ENCODE measurements at regions not wholly inside any gene's neighbourhood (a gene's known extent, or its start where the extent isn't known, plus 50 kb on each side); places are given as distances from the start of the nearest gene placed in this dataset.

DNA sequence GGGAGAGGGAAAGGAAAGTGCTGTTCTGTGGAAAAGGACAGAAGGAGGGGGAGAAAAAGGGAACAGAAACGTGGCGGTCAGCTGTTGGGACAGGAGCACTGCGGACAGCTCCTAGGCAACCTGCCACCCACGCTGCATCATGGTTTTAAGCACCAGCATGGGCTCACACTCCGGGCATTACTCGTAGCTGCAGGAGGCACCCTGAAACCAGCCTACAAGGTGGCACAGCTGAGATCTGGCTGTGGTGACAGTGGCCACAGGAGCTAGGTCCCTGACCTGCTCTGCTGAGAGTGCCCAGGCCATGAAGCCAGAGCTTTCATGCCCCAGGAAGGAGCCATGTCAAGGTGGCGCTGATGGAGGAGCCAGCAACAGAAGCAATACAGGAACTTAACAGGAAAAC is 161.4 kb upstream of the ST8SIA2 start:
- Histone ChIP-seq H4K20me1 (ENCODE audit: insufficient read depth, low read length) (no peaks in the 10 kb centered on the region), H2AFZ (ENCODE audit: low read length) (no peak overlapping the region), H3K4me1 (ENCODE audit: insufficient read depth, low read length) (no peaks in the 10 kb centered on the region), H3K79me2 (ENCODE audit: insufficient read depth, low read length) (no peaks in the 10 kb centered on the region), H3K9me3 (ENCODE audit: low read depth, low read length) (no peaks in the 10 kb centered on the region), H3K27me3 (ENCODE audit: insufficient read depth, low read length) (no peaks in the 10 kb centered on the region), H3K36me3 (ENCODE audit: insufficient read depth, low read length) (no peaks in the 10 kb centered on the region), H3K4me2 (ENCODE audit: insufficient read depth, low read length) (no peak overlapping the region), H3K27ac (ENCODE audit: low read depth, low read length) (no peak overlapping the region), H3K4me3 (ENCODE audit: insufficient read depth, low read length) (no peak overlapping the region)
- peak; percentile 8 for DNase-seq (ENCODE audit: insufficient read length, low spot score, missing footprints)
- TF ChIP-seq, protein P1, sequence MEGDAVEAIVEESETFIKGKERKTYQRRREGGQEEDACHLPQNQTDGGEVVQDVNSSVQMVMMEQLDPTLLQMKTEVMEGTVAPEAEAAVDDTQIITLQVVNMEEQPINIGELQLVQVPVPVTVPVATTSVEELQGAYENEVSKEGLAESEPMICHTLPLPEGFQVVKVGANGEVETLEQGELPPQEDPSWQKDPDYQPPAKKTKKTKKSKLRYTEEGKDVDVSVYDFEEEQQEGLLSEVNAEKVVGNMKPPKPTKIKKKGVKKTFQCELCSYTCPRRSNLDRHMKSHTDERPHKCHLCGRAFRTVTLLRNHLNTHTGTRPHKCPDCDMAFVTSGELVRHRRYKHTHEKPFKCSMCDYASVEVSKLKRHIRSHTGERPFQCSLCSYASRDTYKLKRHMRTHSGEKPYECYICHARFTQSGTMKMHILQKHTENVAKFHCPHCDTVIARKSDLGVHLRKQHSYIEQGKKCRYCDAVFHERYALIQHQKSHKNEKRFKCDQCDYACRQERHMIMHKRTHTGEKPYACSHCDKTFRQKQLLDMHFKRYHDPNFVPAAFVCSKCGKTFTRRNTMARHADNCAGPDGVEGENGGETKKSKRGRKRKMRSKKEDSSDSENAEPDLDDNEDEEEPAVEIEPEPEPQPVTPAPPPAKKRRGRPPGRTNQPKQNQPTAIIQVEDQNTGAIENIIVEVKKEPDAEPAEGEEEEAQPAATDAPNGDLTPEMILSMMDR (IDR thresholded peaks at IDR 0.05; ENCODE audit: extremely low read depth, low read depth, low read length), result no peak

DNA sequence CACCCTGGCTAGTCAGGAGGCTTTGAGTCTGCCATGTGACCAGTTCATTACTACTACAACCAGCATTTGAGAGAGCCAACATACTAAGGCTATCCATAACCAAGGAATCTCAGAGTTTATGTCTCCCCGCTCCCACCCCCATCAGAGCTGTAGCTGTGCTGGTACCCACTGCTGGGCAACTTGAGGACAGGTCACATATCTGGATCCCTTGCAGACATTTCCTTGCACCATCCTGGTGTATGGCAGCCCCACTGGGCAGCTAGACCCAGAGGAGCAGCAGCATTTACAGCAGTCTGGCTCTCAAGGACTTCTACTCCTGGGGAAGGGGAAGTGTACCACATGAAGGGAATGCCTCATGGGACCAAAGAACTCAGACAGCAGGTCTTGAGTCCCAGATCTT is 160.8 kb upstream of the ST8SIA2 start:
- Histone ChIP-seq H3K36me3 (ENCODE audit: insufficient read depth, low read length) (no peaks in the 10 kb centered on the region), H3K79me2 (ENCODE audit: insufficient read depth, low read length) (no peaks in the 10 kb centered on the region), H3K9me3 (ENCODE audit: low read depth, low read length) (no peaks in the 10 kb centered on the region), H3K4me1 (ENCODE audit: insufficient read depth, low read length) (no peaks in the 10 kb centered on the region), H3K4me2 (ENCODE audit: insufficient read depth, low read length) (no peak overlapping the region), H3K27ac (ENCODE audit: low read depth, low read length) (no peak overlapping the region), H3K27me3 (ENCODE audit: insufficient read depth, low read length) (no peaks in the 10 kb centered on the region), H4K20me1 (ENCODE audit: insufficient read depth, low read length) (no peaks in the 10 kb centered on the region), H3K4me3 (ENCODE audit: insufficient read depth, low read length) (no peak overlapping the region), H2AFZ (ENCODE audit: low read length) (no peak overlapping the region)
- no peak for DNase-seq (ENCODE audit: insufficient read length, low spot score, missing footprints)
- TF ChIP-seq, protein P1 (IDR thresholded peaks at IDR 0.05; ENCODE audit: extremely low read depth, low read depth, low read length), result no peak

DNA sequence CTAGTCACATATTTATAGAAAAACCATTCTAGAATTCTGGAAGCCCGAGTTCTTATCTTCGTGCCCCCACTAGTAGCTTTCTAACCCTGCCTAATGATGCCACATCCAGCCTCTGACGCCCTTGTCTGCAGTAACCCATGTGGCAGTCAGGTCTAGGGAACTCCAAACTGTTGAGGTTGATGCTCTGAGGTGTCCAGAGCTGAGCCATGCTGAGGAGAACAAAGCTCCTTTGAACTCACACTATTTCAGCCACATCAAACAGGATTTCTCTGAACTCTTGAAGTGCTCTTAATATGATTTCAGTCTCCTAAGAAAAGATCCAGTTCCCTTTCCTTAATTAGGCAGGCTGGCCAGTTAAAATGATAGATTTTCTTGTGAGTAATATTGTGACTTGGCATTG is 150.5 kb upstream of the ST8SIA2 start:
- H3K9me3 ChIP-seq (ENCODE audit: low read depth, low read length), result no peaks in the 10 kb centered on the region
- no peak for DNase-seq (ENCODE audit: insufficient read length, low spot score, missing footprints)
- H3K4me2 ChIP-seq (ENCODE audit: insufficient read depth, low read length), result no peak overlapping the region
- H3K36me3 ChIP-seq (ENCODE audit: insufficient read depth, low read length), result no peaks in the 10 kb centered on the region
- H3K4me1 ChIP-seq (ENCODE audit: insufficient read depth, low read length), result no peaks in the 10 kb centered on the region
- no peak overlapping the region for H3K4me3 ChIP-seq (ENCODE audit: insufficient read depth, low read length)
- H3K27ac ChIP-seq (ENCODE audit: low read depth, low read length), result no peak overlapping the region
- H4K20me1 ChIP-seq (ENCODE audit: insufficient read depth, low read length), result no peaks in the 10 kb centered on the region
- TF ChIP-seq, protein P1 (IDR thresholded peaks at IDR 0.05; ENCODE audit: extremely low read depth, low read depth, low read length), result no peak
- no peaks in the 10 kb centered on the region for H3K79me2 ChIP-seq (ENCODE audit: insufficient read depth, low read length)
- no peaks in the 10 kb centered on the region for H3K27me3 ChIP-seq (ENCODE audit: insufficient read depth, low read length)
- no peak overlapping the region for H2AFZ ChIP-seq (ENCODE audit: low read length)

DNA sequence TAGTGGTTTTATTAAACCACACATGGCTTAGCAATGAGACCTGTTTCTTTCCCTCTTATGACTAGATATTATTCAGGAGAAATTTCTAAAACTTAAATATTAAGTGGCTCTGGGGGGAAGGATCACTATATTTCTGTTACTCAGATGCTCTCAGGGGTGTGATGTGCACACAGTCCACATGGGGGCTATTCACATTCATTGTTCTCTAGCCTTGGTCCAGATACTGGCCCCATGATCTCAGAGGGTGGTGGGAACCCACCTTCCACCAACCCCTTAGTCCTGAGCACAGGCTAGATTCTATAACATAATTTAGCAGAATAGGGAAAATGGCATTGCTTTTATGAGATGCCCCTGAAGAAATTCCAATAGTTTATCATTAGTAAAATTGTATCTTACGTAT is 149.0 kb upstream of the ST8SIA2 start:
- no peaks in the 10 kb centered on the region for H3K4me1 ChIP-seq (ENCODE audit: insufficient read depth, low read length)

More for the DNA sequence above, 149.0 kb upstream of the ST8SIA2 start:
- H3K4me2 ChIP-seq (ENCODE audit: insufficient read depth, low read length), result no peak overlapping the region
- no peaks in the 10 kb centered on the region for H3K27me3 ChIP-seq (ENCODE audit: insufficient read depth, low read length)
- no peaks in the 10 kb centered on the region for H3K36me3 ChIP-seq (ENCODE audit: insufficient read depth, low read length)
- no peaks in the 10 kb centered on the region for H3K79me2 ChIP-seq (ENCODE audit: insufficient read depth, low read length)
- H3K27ac ChIP-seq (ENCODE audit: low read depth, low read length), result no peak overlapping the region
- H3K4me3 ChIP-seq (ENCODE audit: insufficient read depth, low read length), result no peak overlapping the region
- DNase-seq (ENCODE audit: insufficient read length, low spot score, missing footprints), result no peak
- TF ChIP-seq, protein P1 (IDR thresholded peaks at IDR 0.05; ENCODE audit: extremely low read depth, low read depth, low read length), result no peak
- no peak overlapping the region for H2AFZ ChIP-seq (ENCODE audit: low read length)
- no peaks in the 10 kb centered on the region for H3K9me3 ChIP-seq (ENCODE audit: low read depth, low read length)
- no peaks in the 10 kb centered on the region for H4K20me1 ChIP-seq (ENCODE audit: insufficient read depth, low read length)
